ENCODE measurements at regions not wholly inside any gene's neighbourhood (a gene's known extent, or its start where the extent isn't known, plus 50 kb on each side); places are given as distances from the start of the nearest gene placed in this dataset.

- TF ChIP-seq, protein P1, sequence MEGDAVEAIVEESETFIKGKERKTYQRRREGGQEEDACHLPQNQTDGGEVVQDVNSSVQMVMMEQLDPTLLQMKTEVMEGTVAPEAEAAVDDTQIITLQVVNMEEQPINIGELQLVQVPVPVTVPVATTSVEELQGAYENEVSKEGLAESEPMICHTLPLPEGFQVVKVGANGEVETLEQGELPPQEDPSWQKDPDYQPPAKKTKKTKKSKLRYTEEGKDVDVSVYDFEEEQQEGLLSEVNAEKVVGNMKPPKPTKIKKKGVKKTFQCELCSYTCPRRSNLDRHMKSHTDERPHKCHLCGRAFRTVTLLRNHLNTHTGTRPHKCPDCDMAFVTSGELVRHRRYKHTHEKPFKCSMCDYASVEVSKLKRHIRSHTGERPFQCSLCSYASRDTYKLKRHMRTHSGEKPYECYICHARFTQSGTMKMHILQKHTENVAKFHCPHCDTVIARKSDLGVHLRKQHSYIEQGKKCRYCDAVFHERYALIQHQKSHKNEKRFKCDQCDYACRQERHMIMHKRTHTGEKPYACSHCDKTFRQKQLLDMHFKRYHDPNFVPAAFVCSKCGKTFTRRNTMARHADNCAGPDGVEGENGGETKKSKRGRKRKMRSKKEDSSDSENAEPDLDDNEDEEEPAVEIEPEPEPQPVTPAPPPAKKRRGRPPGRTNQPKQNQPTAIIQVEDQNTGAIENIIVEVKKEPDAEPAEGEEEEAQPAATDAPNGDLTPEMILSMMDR (conservative IDR thresholded peaks at IDR 0.05; ENCODE audit: control insufficient read depth, insufficient read depth, low read depth, low read length), result no peak
Observed at GRCh38 chr9:20022410-20022809, 233.6 kb upstream of the SLC24A2 start.

DNA sequence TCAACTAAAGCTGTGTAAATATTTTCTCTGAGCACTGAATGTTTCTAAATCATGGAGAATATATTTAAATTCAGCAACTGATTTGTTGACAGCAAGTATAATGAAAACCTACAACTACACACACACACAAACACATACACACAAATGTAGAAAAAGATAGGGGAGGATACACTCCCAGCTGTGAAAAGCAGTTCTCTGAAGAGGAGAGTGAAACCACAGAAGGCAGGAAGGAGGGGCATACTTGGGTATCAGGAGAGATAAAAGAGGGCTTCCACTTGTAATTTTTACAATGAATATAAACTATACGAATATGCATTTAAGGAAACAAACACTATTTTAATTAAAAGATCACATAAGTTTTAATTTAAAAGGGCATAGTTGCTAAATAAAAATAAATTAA, 227.8 kb upstream of the SLC24A2 start:
- no peak for DNase-seq (ENCODE audit: low read depth)

More at GRCh38 chr9:20022410-20022809, 233.6 kb upstream of the SLC24A2 start:
- no peak overlapping the region for H3K4me3 ChIP-seq (ENCODE audit: control insufficient read depth, low read depth, low read length)
- peak; percentile 82 for DNase-seq (ENCODE audit: low read depth)

GRCh38 chr9:20015427-20015931, 226.6 kb upstream of the SLC24A2 start:
- no peak overlapping the region for H3K4me3 ChIP-seq (ENCODE audit: control insufficient read depth, low read depth, low read length)
- DNase-seq (ENCODE audit: low read depth), result no peak
- TF ChIP-seq, protein P1 (conservative IDR thresholded peaks at IDR 0.05; ENCODE audit: control insufficient read depth, insufficient read depth, low read depth, low read length), result no peak

More for the DNA sequence above, 227.8 kb upstream of the SLC24A2 start:
- TF ChIP-seq, protein P1 (conservative IDR thresholded peaks at IDR 0.05; ENCODE audit: control insufficient read depth, insufficient read depth, low read depth, low read length), result no peak
- no peak overlapping the region for H3K4me3 ChIP-seq (ENCODE audit: control insufficient read depth, low read depth, low read length)

GRCh38 chr9:20014168-20014567, 225.3 kb upstream of the SLC24A2 start:
- TF ChIP-seq, protein P1 (conservative IDR thresholded peaks at IDR 0.05; ENCODE audit: control insufficient read depth, insufficient read depth, low read depth, low read length), result no peak
- no peak overlapping the region for H3K4me3 ChIP-seq (ENCODE audit: control insufficient read depth, low read depth, low read length)
- no peak for DNase-seq (ENCODE audit: low read depth)

- no peak for DNase-seq (ENCODE audit: low read depth)
- TF ChIP-seq, protein P1 (conservative IDR thresholded peaks at IDR 0.05; ENCODE audit: control insufficient read depth, insufficient read depth, low read depth, low read length), result no peak
- H3K4me3 ChIP-seq (ENCODE audit: control insufficient read depth, low read depth, low read length), result no peak overlapping the region
Observed at GRCh38 chr9:20012232-20012631, 223.4 kb upstream of the SLC24A2 start.

- TF ChIP-seq, protein P1 (conservative IDR thresholded peaks at IDR 0.05; ENCODE audit: control insufficient read depth, insufficient read depth, low read depth, low read length), result no peak
- DNase-seq (ENCODE audit: low read depth), result no peak
Observed at GRCh38 chr9:20009606-20010005, 220.8 kb upstream of the SLC24A2 start.

DNA sequence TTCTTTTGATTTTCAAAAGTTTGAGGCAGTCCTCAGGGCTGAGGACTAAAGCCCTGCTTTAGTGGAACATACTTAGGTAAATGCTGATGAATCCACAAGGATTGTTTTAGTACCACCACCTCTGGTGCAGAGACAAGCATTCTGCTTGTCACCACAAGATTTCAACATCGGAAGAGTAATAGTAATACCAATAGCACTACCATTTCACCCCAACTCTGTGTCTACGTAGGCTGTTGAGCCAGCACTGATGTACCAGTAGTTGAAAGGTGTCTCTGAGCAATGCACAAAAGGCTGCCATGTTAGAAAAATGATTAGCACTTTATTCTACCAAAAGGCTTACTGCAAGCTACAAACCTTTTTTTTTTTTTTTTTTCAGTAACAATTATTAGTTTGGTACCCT, 213.2 kb upstream of the SLC24A2 start:
- H3K4me3 ChIP-seq (ENCODE audit: control insufficient read depth, low read depth, low read length), result no peak overlapping the region
- DNase-seq (ENCODE audit: low read depth), result peak; percentile 35
- TF ChIP-seq, protein P1 (conservative IDR thresholded peaks at IDR 0.05; ENCODE audit: control insufficient read depth, insufficient read depth, low read depth, low read length), result no peak

More at GRCh38 chr9:20009606-20010005, 220.8 kb upstream of the SLC24A2 start:
- no peak overlapping the region for H3K4me3 ChIP-seq (ENCODE audit: control insufficient read depth, low read depth, low read length)
